GM23338 (cell line): ENCODE measurements at regions not wholly inside any gene's neighbourhood (a gene's known extent, or its start where the extent isn't known, plus 50 kb on each side); places are given as distances from the start of the nearest gene placed in this dataset.

Experiments
- ATAC-seq: fragments of 200-7000 bp; cut with Tn5 transposase; 3 replicates; pipeline ENCODE4 v1.9.1; 2020
- DNase-seq: peaks from one replicate; pipeline ENCODE4 v3.0.0-alpha.2; 2015; ENCODE audit warnings: low spot score
- H2AFZ ChIP-seq: fragments of 200-600 bp; sonication (generic); 2 replicates; pipeline ENCODE4 v1.8.0; 2016; ENCODE audit warnings: antibody characterized with exemption, mild to moderate bottlenecking, moderate library complexity
- H3F3A ChIP-seq: fragments of 200-600 bp; sonication (generic); replicated peaks from 2 replicates; pipeline ENCODE4 v1.8.0; 2017; ENCODE audit warnings: antibody characterized with exemption, mixed run types, low read depth
- H3K27ac ChIP-seq: fragments of 200-600 bp; sonication (generic); 2 replicates; pipeline ENCODE4 v1.6.1; 2016; ENCODE audit warnings: low read depth
- H3K27me3 ChIP-seq: fragments of 200-600 bp; sonication (generic); 2 replicates; pipeline ENCODE4 v1.8.0; 2016; ENCODE audit warnings: mild to moderate bottlenecking, mixed run types, moderate library complexity; ENCODE audit not compliant: insufficient read depth
- H3K36me3 ChIP-seq: fragments of 200-600 bp; sonication (generic); 2 replicates; pipeline ENCODE4 v1.8.0; 2016; ENCODE audit warnings: mild to moderate bottlenecking; ENCODE audit not compliant: insufficient read depth
- H3K4me1 ChIP-seq: fragments of 200-600 bp; sonication (generic); 2 replicates; pipeline ENCODE4 v1.8.0; 2016; ENCODE audit warnings: mild to moderate bottlenecking, moderate library complexity; ENCODE audit not compliant: insufficient read depth
- H3K4me2 ChIP-seq: fragments of 200-600 bp; sonication (generic); 2 replicates; pipeline ENCODE4 v1.7.1; 2017; ENCODE audit warnings: mixed run types
- H3K4me3 ChIP-seq: fragments of 200-600 bp; sonication (generic); 2 replicates; pipeline ENCODE4 v1.6.1; 2016; ENCODE audit warnings: mixed run types
- H3K79me2 ChIP-seq: fragments of 200-600 bp; sonication (generic); replicated peaks from 2 replicates; pipeline ENCODE4 v1.8.0; 2017; ENCODE audit warnings: mild to moderate bottlenecking; ENCODE audit not compliant: insufficient read depth
- H3K9me2 ChIP-seq: fragments of 200-600 bp; sonication (generic); 2 replicates; pipeline ENCODE4 v1.8.0; 2017; ENCODE audit not compliant: insufficient read depth
- H4K20me1 ChIP-seq: fragments of 200-600 bp; sonication (generic); replicated peaks from 2 replicates; pipeline ENCODE4 v1.8.0; 2017; ENCODE audit warnings: mild to moderate bottlenecking; ENCODE audit not compliant: insufficient read depth
- H3K27ac Mint-ChIP-seq: 2 replicates; pipeline ENCODE4 v1.8.0; 2020; ENCODE audit warnings: inconsistent platforms, mild to moderate bottlenecking, moderate library complexity, mixed read lengths
- H3K27me3 Mint-ChIP-seq: 3 replicates; pipeline ENCODE4 v1.8.0; 2022; ENCODE audit warnings: low read depth, mild to moderate bottlenecking, moderate library complexity, mixed read lengths, inconsistent platforms; ENCODE audit not compliant: insufficient read depth, poor library complexity
- H3K36me3 Mint-ChIP-seq: 3 replicates; pipeline ENCODE4 v1.8.0; 2021; ENCODE audit warnings: low read depth, mild to moderate bottlenecking, inconsistent platforms, moderate library complexity, mixed read lengths
- H3K4me1 Mint-ChIP-seq: 3 replicates; pipeline ENCODE4 v1.8.0; 2020; ENCODE audit warnings: mild to moderate bottlenecking, inconsistent platforms, mixed read lengths
- H3K4me3 Mint-ChIP-seq: 3 replicates; pipeline ENCODE4 v1.8.0; 2021; ENCODE audit warnings: moderate library complexity, mild to moderate bottlenecking, inconsistent platforms, mixed read lengths
- H3K9me3 Mint-ChIP-seq: 3 replicates; pipeline ENCODE4 v1.8.0; 2020; ENCODE audit warnings: moderate library complexity, mild to moderate bottlenecking, inconsistent platforms, mixed read lengths
- ETS1 ChIP-seq: IDR thresholded peaks from 2 replicates; pipeline ENCODE4 v1.6.1; 2016; ENCODE audit warnings: antibody characterized with exemption
- EZH2phosphoT487 ChIP-seq: fragments of 200-600 bp; sonication (generic); IDR thresholded peaks from one replicate; pipeline ENCODE4 v1.8.1; 2018; ENCODE audit warnings: antibody characterized with exemption; ENCODE audit not compliant: unreplicated experiment
- JUNB ChIP-seq: IDR thresholded peaks from one replicate; pipeline ENCODE4 v1.6.1; 2016; ENCODE audit warnings: antibody characterized with exemption; ENCODE audit not compliant: unreplicated experiment
- POLR2AphosphoS5 ChIP-seq: IDR thresholded peaks from 2 replicates; pipeline ENCODE4 v1.6.1; 2016; ENCODE audit warnings: antibody characterized with exemption, low read depth
- STAT1 ChIP-seq: IDR thresholded peaks from one replicate; pipeline ENCODE4 v1.6.1; 2016; ENCODE audit warnings: antibody characterized with exemption; ENCODE audit not compliant: unreplicated experiment
- TF ChIP-seq, protein P1 (sequence below): fragments of 250-450 bp; sonication (Bioruptor Pico); IDR thresholded peaks from 2 replicates; pipeline ENCODE4 v1.5.0; 2020; ENCODE audit warnings: mild to moderate bottlenecking, moderate library complexity
- TF ChIP-seq, protein P2 (sequence below), 2 experiments: fragments of 200-600 bp in 1 of 2; sonication (generic) in 1 of 2; conservative IDR thresholded peaks; 2 replicates each; pipeline versions ENCODE4 v1.5.1 to v1.6.1; 2016 to 2017; ENCODE audit warnings: antibody characterized with exemption in 2 of 2, low read depth in 2 of 2, mild to moderate bottlenecking in 2 of 2, moderate library complexity in 1 of 2

DNA sequence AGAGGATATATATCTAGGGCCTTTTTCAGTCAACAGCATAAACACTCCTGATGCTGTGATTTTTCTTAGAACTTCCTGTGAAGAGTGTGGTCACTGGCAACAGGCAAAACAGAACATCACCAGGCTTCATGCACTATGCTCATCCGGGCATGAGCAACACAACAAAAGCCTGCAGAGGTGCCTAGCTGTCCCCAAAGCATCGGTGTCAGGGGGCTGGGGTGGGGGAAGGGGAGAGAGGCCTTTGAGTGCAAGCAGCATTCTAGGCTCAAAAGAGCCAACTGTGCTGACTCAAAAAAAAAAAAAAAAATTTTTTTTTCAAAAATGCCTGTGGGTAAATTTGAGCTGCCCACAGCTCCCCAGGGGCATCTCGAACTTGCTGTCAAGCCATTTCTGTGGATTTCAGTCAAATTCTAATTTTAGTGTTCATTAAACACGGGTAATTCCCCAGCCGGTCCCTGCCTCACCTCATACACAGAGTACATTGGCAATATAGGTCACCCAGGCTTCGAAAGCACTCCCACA lies 194.6 kb upstream of the DYNLRB2 start:
- H3K4me3 Mint-ChIP-seq: no peak overlapping the region
- Histone ChIP-seq H2AFZ (0 out of 2 replicates have a peak overlapping the region, but pooled peaks have one; percentile 5), H3K9me2 (no peaks in the 10 kb centered on the region; the same call in 1 of the 2 replicates), H3K27ac (no peak overlapping the region), H3K4me1 (no peaks in the 10 kb centered on the region), H3K4me3 (no peak overlapping the region), H3K27me3 (no peaks in the 10 kb centered on the region), H3F3A (no peaks in the 10 kb centered on the region), H3K4me2 (no peak overlapping the region), H4K20me1 (no peaks in the 10 kb centered on the region), H3K79me2 (no peaks in the 10 kb centered on the region), H3K36me3 (no peaks in the 10 kb centered on the region)
- DNase-seq (no peak), ATAC-seq (no peak)
- TF ChIP-seq JUNB (no peak), ETS1 (no peak), EZH2phosphoT487 (no peak)
- TF ChIP-seq, protein P1, sequence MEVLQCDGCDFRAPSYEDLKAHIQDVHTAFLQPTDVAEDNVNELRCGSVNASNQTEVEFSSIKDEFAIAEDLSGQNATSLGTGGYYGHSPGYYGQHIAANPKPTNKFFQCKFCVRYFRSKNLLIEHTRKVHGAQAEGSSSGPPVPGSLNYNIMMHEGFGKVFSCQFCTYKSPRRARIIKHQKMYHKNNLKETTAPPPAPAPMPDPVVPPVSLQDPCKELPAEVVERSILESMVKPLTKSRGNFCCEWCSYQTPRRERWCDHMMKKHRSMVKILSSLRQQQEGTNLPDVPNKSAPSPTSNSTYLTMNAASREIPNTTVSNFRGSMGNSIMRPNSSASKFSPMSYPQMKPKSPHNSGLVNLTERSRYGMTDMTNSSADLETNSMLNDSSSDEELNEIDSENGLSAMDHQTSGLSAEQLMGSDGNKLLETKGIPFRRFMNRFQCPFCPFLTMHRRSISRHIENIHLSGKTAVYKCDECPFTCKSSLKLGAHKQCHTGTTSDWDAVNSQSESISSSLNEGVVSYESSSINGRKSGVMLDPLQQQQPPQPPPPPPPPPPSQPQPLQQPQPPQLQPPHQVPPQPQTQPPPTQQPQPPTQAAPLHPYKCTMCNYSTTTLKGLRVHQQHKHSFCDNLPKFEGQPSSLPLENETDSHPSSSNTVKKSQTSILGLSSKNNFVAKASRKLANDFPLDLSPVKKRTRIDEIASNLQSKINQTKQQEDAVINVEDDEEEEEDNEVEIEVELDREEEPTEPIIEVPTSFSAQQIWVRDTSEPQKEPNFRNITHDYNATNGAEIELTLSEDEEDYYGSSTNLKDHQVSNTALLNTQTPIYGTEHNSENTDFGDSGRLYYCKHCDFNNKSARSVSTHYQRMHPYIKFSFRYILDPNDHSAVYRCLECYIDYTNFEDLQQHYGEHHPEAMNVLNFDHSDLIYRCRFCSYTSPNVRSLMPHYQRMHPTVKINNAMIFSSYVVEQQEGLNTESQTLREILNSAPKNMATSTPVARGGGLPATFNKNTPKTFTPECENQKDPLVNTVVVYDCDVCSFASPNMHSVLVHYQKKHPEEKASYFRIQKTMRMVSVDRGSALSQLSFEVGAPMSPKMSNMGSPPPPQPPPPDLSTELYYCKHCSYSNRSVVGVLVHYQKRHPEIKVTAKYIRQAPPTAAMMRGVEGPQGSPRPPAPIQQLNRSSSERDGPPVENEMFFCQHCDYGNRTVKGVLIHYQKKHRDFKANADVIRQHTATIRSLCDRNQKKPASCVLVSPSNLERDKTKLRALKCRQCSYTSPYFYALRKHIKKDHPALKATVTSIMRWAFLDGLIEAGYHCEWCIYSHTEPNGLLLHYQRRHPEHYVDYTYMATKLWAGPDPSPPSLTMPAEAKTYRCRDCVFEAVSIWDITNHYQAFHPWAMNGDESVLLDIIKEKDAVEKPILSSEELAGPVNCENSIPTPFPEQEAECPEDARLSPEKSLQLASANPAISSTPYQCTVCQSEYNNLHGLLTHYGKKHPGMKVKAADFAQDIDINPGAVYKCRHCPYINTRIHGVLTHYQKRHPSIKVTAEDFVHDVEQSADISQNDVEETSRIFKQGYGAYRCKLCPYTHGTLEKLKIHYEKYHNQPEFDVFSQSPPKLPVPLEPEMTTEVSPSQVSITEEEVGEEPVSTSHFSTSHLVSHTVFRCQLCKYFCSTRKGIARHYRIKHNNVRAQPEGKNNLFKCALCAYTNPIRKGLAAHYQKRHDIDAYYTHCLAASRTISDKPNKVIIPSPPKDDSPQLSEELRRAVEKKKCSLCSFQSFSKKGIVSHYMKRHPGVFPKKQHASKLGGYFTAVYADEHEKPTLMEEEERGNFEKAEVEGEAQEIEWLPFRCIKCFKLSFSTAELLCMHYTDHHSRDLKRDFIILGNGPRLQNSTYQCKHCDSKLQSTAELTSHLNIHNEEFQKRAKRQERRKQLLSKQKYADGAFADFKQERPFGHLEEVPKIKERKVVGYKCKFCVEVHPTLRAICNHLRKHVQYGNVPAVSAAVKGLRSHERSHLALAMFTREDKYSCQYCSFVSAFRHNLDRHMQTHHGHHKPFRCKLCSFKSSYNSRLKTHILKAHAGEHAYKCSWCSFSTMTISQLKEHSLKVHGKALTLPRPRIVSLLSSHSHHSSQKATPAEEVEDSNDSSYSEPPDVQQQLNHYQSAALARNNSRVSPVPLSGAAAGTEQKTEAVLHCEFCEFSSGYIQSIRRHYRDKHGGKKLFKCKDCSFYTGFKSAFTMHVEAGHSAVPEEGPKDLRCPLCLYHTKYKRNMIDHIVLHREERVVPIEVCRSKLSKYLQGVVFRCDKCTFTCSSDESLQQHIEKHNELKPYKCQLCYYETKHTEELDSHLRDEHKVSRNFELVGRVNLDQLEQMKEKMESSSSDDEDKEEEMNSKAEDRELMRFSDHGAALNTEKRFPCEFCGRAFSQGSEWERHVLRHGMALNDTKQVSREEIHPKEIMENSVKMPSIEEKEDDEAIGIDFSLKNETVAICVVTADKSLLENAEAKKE: no peak
- peaks cover 4% of the 10 kb centered on the region; the same call in 2 of the 3 replicates for H3K4me1 Mint-ChIP-seq
- H3K27me3 Mint-ChIP-seq: peaks cover 4% of the 10 kb centered on the region
- no peaks in the 10 kb centered on the region for H3K36me3 Mint-ChIP-seq
- no peaks in the 10 kb centered on the region for H3K9me3 Mint-ChIP-seq
- H3K27ac Mint-ChIP-seq: no peak overlapping the region

GRCh38 chr16:80345701-80346100 lies 195.1 kb upstream of the DYNLRB2 start:
- no peaks in the 10 kb centered on the region for H3K27me3 ChIP-seq
- H4K20me1 ChIP-seq: no peaks in the 10 kb centered on the region
- no peak overlapping the region for H3K27ac Mint-ChIP-seq
- H3K4me1 ChIP-seq: no peaks in the 10 kb centered on the region
- H3K36me3 Mint-ChIP-seq: no peaks in the 10 kb centered on the region
- no peak for DNase-seq
- H3K9me3 Mint-ChIP-seq: no peaks in the 10 kb centered on the region
- no peaks in the 10 kb centered on the region for H3F3A ChIP-seq
- 0 out of 2 replicates have a peak overlapping the region, but pooled peaks have one; percentile 5 for H2AFZ ChIP-seq
- H3K9me2 ChIP-seq: no peaks in the 10 kb centered on the region; the same call in 1 of the 2 replicates
- no peak overlapping the region for H3K27ac ChIP-seq
- peaks cover 4% of the 10 kb centered on the region for H3K27me3 Mint-ChIP-seq
- H3K4me1 Mint-ChIP-seq: peaks cover 4% of the 10 kb centered on the region; the same call in 2 of the 3 replicates
- H3K36me3 ChIP-seq: no peaks in the 10 kb centered on the region
- no peak overlapping the region for H3K4me2 ChIP-seq
- no peaks in the 10 kb centered on the region for H3K79me2 ChIP-seq
- no peak overlapping the region for H3K4me3 Mint-ChIP-seq
- no peak overlapping the region for H3K4me3 ChIP-seq
- no peak for ATAC-seq
- TF ChIP-seq, protein P2, sequence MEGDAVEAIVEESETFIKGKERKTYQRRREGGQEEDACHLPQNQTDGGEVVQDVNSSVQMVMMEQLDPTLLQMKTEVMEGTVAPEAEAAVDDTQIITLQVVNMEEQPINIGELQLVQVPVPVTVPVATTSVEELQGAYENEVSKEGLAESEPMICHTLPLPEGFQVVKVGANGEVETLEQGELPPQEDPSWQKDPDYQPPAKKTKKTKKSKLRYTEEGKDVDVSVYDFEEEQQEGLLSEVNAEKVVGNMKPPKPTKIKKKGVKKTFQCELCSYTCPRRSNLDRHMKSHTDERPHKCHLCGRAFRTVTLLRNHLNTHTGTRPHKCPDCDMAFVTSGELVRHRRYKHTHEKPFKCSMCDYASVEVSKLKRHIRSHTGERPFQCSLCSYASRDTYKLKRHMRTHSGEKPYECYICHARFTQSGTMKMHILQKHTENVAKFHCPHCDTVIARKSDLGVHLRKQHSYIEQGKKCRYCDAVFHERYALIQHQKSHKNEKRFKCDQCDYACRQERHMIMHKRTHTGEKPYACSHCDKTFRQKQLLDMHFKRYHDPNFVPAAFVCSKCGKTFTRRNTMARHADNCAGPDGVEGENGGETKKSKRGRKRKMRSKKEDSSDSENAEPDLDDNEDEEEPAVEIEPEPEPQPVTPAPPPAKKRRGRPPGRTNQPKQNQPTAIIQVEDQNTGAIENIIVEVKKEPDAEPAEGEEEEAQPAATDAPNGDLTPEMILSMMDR (conservative IDR thresholded peaks at IDR 0.05; ENCODE audit: low read depth in 2 of 2): no peak
- TF ChIP-seq POLR2AphosphoS5 (no peak), STAT1 (no peak), JUNB (no peak)
